H9 (cell line): ENCODE measurements at regions not wholly inside any gene's neighbourhood (a gene's known extent, or its start where the extent isn't known, plus 50 kb on each side); places are given as distances from the start of the nearest gene placed in this dataset.

ENCODE experiments used
- DNase-seq: peaks from one replicate; pipeline ENCODE4 v3.0.0-alpha.2; 2017
- H2AFZ ChIP-seq: one replicate; pipeline ENCODE4 v1.6.1; 2013; ENCODE audit warnings: mild to moderate bottlenecking, low read length, control low read depth, moderate library complexity
- H2AK5ac ChIP-seq: 2 replicates; pipeline ENCODE4 v1.6.1; 2013; ENCODE audit warnings: low read length, control low read depth, mixed read lengths; ENCODE audit not compliant: insufficient read length
- H2BK120ac ChIP-seq: one replicate; pipeline ENCODE4 v1.6.1; 2013; ENCODE audit warnings: low read depth, mild to moderate bottlenecking, low read length, control low read depth, inconsistent platforms; ENCODE audit not compliant: poor library complexity, severe bottlenecking
- H2BK12ac ChIP-seq: 2 replicates; pipeline ENCODE4 v1.6.1; 2013; ENCODE audit warnings: low read length, control low read depth, mixed read lengths, low read depth; ENCODE audit not compliant: insufficient read length
- H2BK15ac ChIP-seq: 2 replicates; pipeline ENCODE4 v1.6.1; 2013; ENCODE audit warnings: low read depth, low read length, control low read depth
- H2BK20ac ChIP-seq: one replicate; pipeline ENCODE4 v1.6.1; 2013; ENCODE audit warnings: low read depth, mild to moderate bottlenecking, low read length, control low read depth, inconsistent platforms; ENCODE audit not compliant: poor library complexity, severe bottlenecking
- H2BK5ac ChIP-seq: 2 replicates; pipeline ENCODE4 v1.6.1; 2013; ENCODE audit warnings: low read length, control low read depth, mixed read lengths; ENCODE audit not compliant: insufficient read length
- H3K14ac ChIP-seq: 2 replicates; pipeline ENCODE4 v1.6.1; 2013; ENCODE audit warnings: low read length, control low read depth; ENCODE audit not compliant: insufficient read depth
- H3K18ac ChIP-seq: 2 replicates; pipeline ENCODE4 v1.6.1; 2013; ENCODE audit warnings: low read depth, mild to moderate bottlenecking, mixed read lengths, low read length, control low read depth; ENCODE audit not compliant: insufficient read length
- H3K23ac ChIP-seq: 2 replicates; pipeline ENCODE4 v1.6.1; 2013; ENCODE audit warnings: low read length, control low read depth, mixed read lengths, low read depth; ENCODE audit not compliant: insufficient read length
- H3K23me2 ChIP-seq: 2 replicates; pipeline ENCODE4 v1.6.1; 2013; ENCODE audit warnings: low read depth, mild to moderate bottlenecking, mixed read lengths, low read length, control low read depth; ENCODE audit not compliant: insufficient read length, poor library complexity, severe bottlenecking
- H3K27ac ChIP-seq: 2 replicates; pipeline ENCODE4 v1.5.1; 2013; ENCODE audit warnings: low read length, control low read depth, mixed read lengths, low read depth; ENCODE audit not compliant: insufficient read length
- H3K27me3 ChIP-seq: 2 replicates; pipeline ENCODE4 v1.6.1; 2013; ENCODE audit warnings: low read length, control low read depth, inconsistent platforms; ENCODE audit not compliant: insufficient read depth
- H3K4ac ChIP-seq: 2 replicates; pipeline ENCODE4 v1.6.1; 2013; ENCODE audit warnings: low read depth, mild to moderate bottlenecking, control low read depth, inconsistent platforms, low read length, moderate library complexity
- H3K4me1 ChIP-seq: 2 replicates; pipeline ENCODE4 v1.6.1; 2013; ENCODE audit warnings: low read length, control low read depth, inconsistent platforms; ENCODE audit not compliant: insufficient read depth
- H3K4me2 ChIP-seq: 2 replicates; pipeline ENCODE4 v1.6.1; 2013; ENCODE audit warnings: low read length, control low read depth, mixed read lengths; ENCODE audit not compliant: insufficient read length, insufficient read depth
- H3K56ac ChIP-seq: 2 replicates; pipeline ENCODE4 v1.6.1; 2013; ENCODE audit warnings: low read depth, mild to moderate bottlenecking, mixed read lengths, low read length, control low read depth; ENCODE audit not compliant: insufficient read length
- H3K79me1 ChIP-seq: 2 replicates; pipeline ENCODE4 v1.6.1; 2013; ENCODE audit warnings: low read depth, mild to moderate bottlenecking, moderate library complexity, low read length, control low read depth, inconsistent platforms; ENCODE audit not compliant: insufficient read depth, poor library complexity, severe bottlenecking
- H3K79me2 ChIP-seq: 2 replicates; pipeline ENCODE4 v1.6.1; 2013; ENCODE audit warnings: low read length, control low read depth, inconsistent platforms; ENCODE audit not compliant: insufficient read depth
- H3K9ac ChIP-seq: 2 replicates; pipeline ENCODE4 v1.6.1; 2013; ENCODE audit warnings: low read length, control low read depth, mixed read lengths; ENCODE audit not compliant: insufficient read length; ENCODE audit errors: extremely low read depth
- H3K9me3 ChIP-seq: one replicate; pipeline ENCODE4 v1.6.1; 2013; ENCODE audit warnings: low read depth, low read length, inconsistent platforms; ENCODE audit not compliant: control insufficient read depth
- H3T11ph ChIP-seq: one replicate; pipeline ENCODE4 v1.6.1; 2013; ENCODE audit warnings: mild to moderate bottlenecking, low read length, control low read depth, inconsistent platforms
- H4K20me1 ChIP-seq: one replicate; pipeline ENCODE4 v1.6.1; 2013; ENCODE audit not compliant: control insufficient read depth, insufficient read length, insufficient read depth
- H4K5ac ChIP-seq: 2 replicates; pipeline ENCODE4 v1.6.1; 2013; ENCODE audit warnings: low read depth, mild to moderate bottlenecking, mixed read lengths, low read length, control low read depth; ENCODE audit not compliant: insufficient read length
- H4K8ac ChIP-seq: replicated peaks from 2 replicates; pipeline ENCODE4 v1.6.1; 2013; ENCODE audit warnings: low read length, control low read depth, mixed read lengths, low read depth; ENCODE audit not compliant: insufficient read length
- H4K91ac ChIP-seq: 2 replicates; pipeline ENCODE4 v1.6.1; 2013; ENCODE audit warnings: low read depth, mild to moderate bottlenecking, moderate library complexity, mixed read lengths, low read length, control low read depth; ENCODE audit not compliant: insufficient read length
- H3K27ac Mint-ChIP-seq, 3 experiments: 2 replicates in 2 of 3; 3 replicates in 1 of 3; pipeline ENCODE4 v1.8.0; 2020 to 2021; ENCODE audit warnings: mixed read lengths in 3 of 3, mild to moderate bottlenecking in 1 of 3, moderate library complexity in 1 of 3
- H3K27me3 Mint-ChIP-seq: 2 replicates; pipeline ENCODE4 v1.8.0; 2021; ENCODE audit warnings: low read depth, mild to moderate bottlenecking, moderate library complexity, mixed read lengths
- H3K36me3 Mint-ChIP-seq, 3 experiments: 2 replicates in 2 of 3; 3 replicates in 1 of 3; pipeline ENCODE4 v1.8.0; 2020 to 2021; ENCODE audit warnings: low read depth in 3 of 3, mixed read lengths in 3 of 3; ENCODE audit not compliant: insufficient read depth in 1 of 3
- H3K4me1 Mint-ChIP-seq, 2 experiments: 2 replicates each; pipeline ENCODE4 v1.8.0; 2020; ENCODE audit warnings: mixed read lengths in 2 of 2
- H3K4me3 Mint-ChIP-seq, 2 experiments: 2 replicates in 1 of 2; 3 replicates in 1 of 2; pipeline ENCODE4 v1.8.0; 2020 to 2021; ENCODE audit warnings: mild to moderate bottlenecking in 2 of 2, mixed read lengths in 2 of 2, moderate library complexity in 1 of 2
- H3K9me3 Mint-ChIP-seq, 2 experiments: 2 replicates in 1 of 2; 3 replicates in 1 of 2; pipeline ENCODE4 v1.8.0; 2020; ENCODE audit warnings: mild to moderate bottlenecking in 2 of 2, mixed read lengths in 2 of 2, moderate library complexity in 1 of 2
- CTCF ChIP-seq: fragments of 200-600 bp; sonication (generic); conservative IDR thresholded peaks from 3 replicates; pipeline ENCODE4 v1.8.0; 2021; ENCODE audit warnings: antibody characterized with exemption, mild to moderate bottlenecking
- WGBS: extraction: QIAGEN DNeasy Blood & Tissue Kit; methylation state at CpG from one replicate; pipeline ENCODE4 v1.1.7; 2013; ENCODE audit warnings: missing lambda C conversion rate, low lambda C conversion rate, mixed read lengths; ENCODE audit not compliant: insufficient read length; ENCODE audit errors: extremely low coverage; 5-methylcytosine and 5-hydroxymethylcytosine counted together

DNA sequence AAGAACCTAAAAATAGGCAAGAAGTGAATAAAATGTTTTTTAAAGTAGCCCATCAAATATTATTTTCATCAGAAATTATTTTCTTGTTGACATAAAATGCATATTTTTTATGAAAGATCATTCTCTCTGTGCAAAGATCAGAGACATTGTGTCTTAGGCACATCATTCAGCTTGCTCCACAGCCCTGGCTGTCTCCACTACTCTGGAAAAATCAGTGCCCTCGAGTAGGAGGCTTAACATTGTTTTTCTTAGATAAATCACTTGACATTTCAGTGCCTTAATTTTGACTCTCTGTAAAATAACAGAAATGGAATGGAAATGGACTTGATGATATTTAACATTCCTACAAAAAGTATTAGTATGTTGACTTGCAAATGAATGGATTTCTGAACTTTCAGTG lies 77.9 kb downstream of the FAT4 start:
- no peak for DNase-seq
- no peak overlapping the region for H2BK15ac ChIP-seq

More for the DNA sequence above, 77.9 kb downstream of the FAT4 start:
- H3K4ac ChIP-seq: no peak overlapping the region
- H3K4me2 ChIP-seq: no peak overlapping the region
- Mint-ChIP-seq H3K9me3 (no peaks in the 10 kb centered on the region), H3K27ac (no peak overlapping the region), H3K27me3 (no peaks in the 10 kb centered on the region), H3K4me1 (peaks cover 2 to 18% of the 10 kb centered on the region in 2 experiments; a peak in 3 of 4 replicates), H3K4me3 (no peak overlapping the region), H3K36me3 (peaks cover 0 to 7% (median 3%) of the 10 kb centered on the region in 3 experiments; a peak in 4 of 7 replicates)
- H3K4me1 ChIP-seq: no peaks in the 10 kb centered on the region; the same call in 1 of the 2 replicates
- no peak overlapping the region for H2BK12ac ChIP-seq
- H2BK5ac ChIP-seq: no peak overlapping the region
- H3T11ph ChIP-seq: no peak overlapping the region
- H4K5ac ChIP-seq: no peak overlapping the region
- no peaks in the 10 kb centered on the region for H3K79me1 ChIP-seq
- H2BK20ac ChIP-seq: no peak overlapping the region
- H3K9me3 ChIP-seq: no peaks in the 10 kb centered on the region
- no peak overlapping the region for H4K8ac ChIP-seq
- no peak overlapping the region for H3K56ac ChIP-seq
- no peak overlapping the region for H3K27ac ChIP-seq
- no peak overlapping the region for H2AK5ac ChIP-seq
- H3K23ac ChIP-seq: no peak overlapping the region
- H4K20me1 ChIP-seq: no peaks in the 10 kb centered on the region
- WGBS: no CpG with 5 or more reads among the region's 1 CpG
- no peak overlapping the region for H2AFZ ChIP-seq
- no peak overlapping the region for H3K9ac ChIP-seq
- no peak overlapping the region for H2BK120ac ChIP-seq
- H4K91ac ChIP-seq: no peak overlapping the region
- TF ChIP-seq CTCF: no peak
- no peaks in the 10 kb centered on the region for H3K23me2 ChIP-seq
- no peaks in the 10 kb centered on the region for H3K79me2 ChIP-seq
- H3K18ac ChIP-seq: no peak overlapping the region
- no peak overlapping the region for H3K14ac ChIP-seq
- no peaks in the 10 kb centered on the region for H3K27me3 ChIP-seq
